Natural killer cell (primary cell): ENCODE measurements at regions not wholly inside any gene's neighbourhood (a gene's known extent, or its start where the extent isn't known, plus 50 kb on each side); places are given as distances from the start of the nearest gene placed in this dataset.

Experiments used
- ATAC-seq, 3 donors: fragments of 150-1000 bp in 2 of 3; fragments of 200-7000 bp in 1 of 3; cut with Tn5 transposase; 1 replicate in 1 of 3; 2 replicates in 2 of 3; pipeline ENCODE4 v1.10.0; 2021; ENCODE audit warnings: mild to moderate bottlenecking in 2 of 3, moderate library complexity in 2 of 3
- DNase-seq, 2 donors: peaks; one replicate each; pipeline versions ENCODE4 v3.0.0 to v3.0.0-alpha.2; 2013 to 2021; ENCODE audit warnings: mixed read lengths in 1 of 2
- H3K27ac ChIP-seq: one replicate; pipeline ENCODE4 v1.5.1; 2013; ENCODE audit warnings: mild to moderate bottlenecking, low read length
- H3K27me3 ChIP-seq: one replicate; pipeline ENCODE4 v1.6.1; 2013; ENCODE audit warnings: low read length; ENCODE audit not compliant: control insufficient read depth, insufficient read depth
- H3K36me3 ChIP-seq: one replicate; pipeline ENCODE4 v1.6.1; 2013; ENCODE audit warnings: low read length; ENCODE audit not compliant: control insufficient read depth, insufficient read depth
- H3K4me1 ChIP-seq: one replicate; pipeline ENCODE4 v1.6.1; 2013; ENCODE audit warnings: low read length; ENCODE audit not compliant: control insufficient read depth, insufficient read depth
- H3K4me3 ChIP-seq: one replicate; pipeline ENCODE4 v1.5.1; 2013; ENCODE audit warnings: low read length
- H3K9me3 ChIP-seq: one replicate; pipeline ENCODE4 v1.6.1; 2013; ENCODE audit warnings: low read length; ENCODE audit not compliant: control insufficient read depth, insufficient read depth
- H3K27ac Mint-ChIP-seq, 2 donors: one replicate each; pipeline ENCODE4 v1.8.0; 2022; ENCODE audit warnings: mild to moderate bottlenecking in 2 of 2, mixed read lengths in 2 of 2, moderate library complexity in 1 of 2
- H3K27me3 Mint-ChIP-seq, 2 donors: one replicate each; pipeline ENCODE4 v1.8.0; 2022; ENCODE audit warnings: low read depth in 2 of 2, mixed read lengths in 2 of 2
- H3K36me3 Mint-ChIP-seq: one replicate; pipeline ENCODE4 v1.8.0; 2022; ENCODE audit warnings: mixed read lengths
- H3K4me1 Mint-ChIP-seq, 2 donors: one replicate each; pipeline ENCODE4 v1.8.0; 2022; ENCODE audit warnings: mixed read lengths in 2 of 2
- H3K4me3 Mint-ChIP-seq: one replicate; pipeline ENCODE4 v1.8.0; 2022; ENCODE audit warnings: mild to moderate bottlenecking, moderate library complexity, mixed read lengths
- H3K9me3 Mint-ChIP-seq, 2 donors: one replicate each; pipeline ENCODE4 v1.8.0; 2022; ENCODE audit warnings: mixed read lengths in 2 of 2
- WGBS: methylation state at CpG from one replicate; pipeline ENCODE4 v1.1.7; 2013; ENCODE audit warnings: missing lambda C conversion rate; ENCODE audit not compliant: insufficient coverage; 5-methylcytosine and 5-hydroxymethylcytosine counted together
- intact Hi-C: fragments of 100-400 bp; cut with micrococcal nuclease; formaldehyde crosslinking; loops from one replicate; pipeline ENCODE4 v1.14.2; 2022
- TF ChIP-seq, protein P1 (sequence below): fragments of 200-600 bp; IDR thresholded peaks from one replicate; pipeline ENCODE4 v1.8.0; 2022; ENCODE audit warnings: antibody characterized with exemption

DNA sequence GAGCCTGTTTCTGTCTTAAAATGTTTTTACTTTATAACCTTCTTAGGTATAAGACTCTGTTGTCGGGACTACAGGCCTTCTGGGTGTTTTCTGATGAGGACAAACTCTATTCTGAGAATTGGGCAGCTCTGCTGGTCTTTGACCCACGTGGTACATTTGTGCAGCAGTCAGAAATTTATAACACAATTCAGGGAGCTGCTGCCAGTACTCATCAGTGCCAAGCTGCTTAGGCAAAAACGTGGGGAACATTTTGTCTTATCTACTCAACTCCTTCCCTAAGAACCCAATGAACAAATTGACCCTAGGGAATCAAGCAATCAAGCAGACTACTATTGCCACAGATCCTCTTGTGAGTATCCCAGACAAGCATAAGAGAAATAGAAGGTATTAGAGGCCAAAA is 180.7 kb upstream of the PDZRN3 start:
- Mint-ChIP-seq H3K27me3 (no peaks in the 10 kb centered on the region), H3K27ac (no peak overlapping the region), H3K4me1 (no peaks in the 10 kb centered on the region), H3K4me3 (no peak overlapping the region), H3K9me3 (peaks cover 8 to 11% of the 10 kb centered on the region in 2 donors), H3K36me3 (peaks cover 9% of the 10 kb centered on the region)
- ATAC-seq (no peak), DNase-seq (no peak)
- H3K27ac ChIP-seq = no peak overlapping the region
- H3K27me3 ChIP-seq = no peaks in the 10 kb centered on the region
- H3K4me1 ChIP-seq = no peaks in the 10 kb centered on the region
- 71% methylated on average over 3 of the region's 3 CpGs for WGBS
- intact Hi-C loops = no loop called here
- H3K9me3 ChIP-seq = peaks cover 6% of the 10 kb centered on the region
- H3K4me3 ChIP-seq = no peak overlapping the region
- no peaks in the 10 kb centered on the region for H3K36me3 ChIP-seq
- TF ChIP-seq, protein P1, sequence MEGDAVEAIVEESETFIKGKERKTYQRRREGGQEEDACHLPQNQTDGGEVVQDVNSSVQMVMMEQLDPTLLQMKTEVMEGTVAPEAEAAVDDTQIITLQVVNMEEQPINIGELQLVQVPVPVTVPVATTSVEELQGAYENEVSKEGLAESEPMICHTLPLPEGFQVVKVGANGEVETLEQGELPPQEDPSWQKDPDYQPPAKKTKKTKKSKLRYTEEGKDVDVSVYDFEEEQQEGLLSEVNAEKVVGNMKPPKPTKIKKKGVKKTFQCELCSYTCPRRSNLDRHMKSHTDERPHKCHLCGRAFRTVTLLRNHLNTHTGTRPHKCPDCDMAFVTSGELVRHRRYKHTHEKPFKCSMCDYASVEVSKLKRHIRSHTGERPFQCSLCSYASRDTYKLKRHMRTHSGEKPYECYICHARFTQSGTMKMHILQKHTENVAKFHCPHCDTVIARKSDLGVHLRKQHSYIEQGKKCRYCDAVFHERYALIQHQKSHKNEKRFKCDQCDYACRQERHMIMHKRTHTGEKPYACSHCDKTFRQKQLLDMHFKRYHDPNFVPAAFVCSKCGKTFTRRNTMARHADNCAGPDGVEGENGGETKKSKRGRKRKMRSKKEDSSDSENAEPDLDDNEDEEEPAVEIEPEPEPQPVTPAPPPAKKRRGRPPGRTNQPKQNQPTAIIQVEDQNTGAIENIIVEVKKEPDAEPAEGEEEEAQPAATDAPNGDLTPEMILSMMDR = no peak

- H3K27ac Mint-ChIP-seq = no peak overlapping the region
- DNase-seq (no peak), ATAC-seq (no peak)
- TF ChIP-seq, protein P1 = no peak
- no peak overlapping the region for H3K4me3 Mint-ChIP-seq
- Histone ChIP-seq H3K27me3 (no peaks in the 10 kb centered on the region), H3K4me3 (no peak overlapping the region), H3K27ac (no peak overlapping the region), H3K4me1 (no peaks in the 10 kb centered on the region), H3K36me3 (no peaks in the 10 kb centered on the region), H3K9me3 (peaks cover 6% of the 10 kb centered on the region)
- intact Hi-C loops = no loop called here
- peaks cover 9% of the 10 kb centered on the region for H3K36me3 Mint-ChIP-seq
- peaks cover 5 to 8% of the 10 kb centered on the region in 2 donors for H3K9me3 Mint-ChIP-seq
- 100% methylated on average over 2 of the region's 6 CpGs for WGBS
- no peaks in the 10 kb centered on the region for H3K4me1 Mint-ChIP-seq
- no peaks in the 10 kb centered on the region for H3K27me3 Mint-ChIP-seq
These were observed 179.5 kb upstream of the PDZRN3 start for GRCh38 chr3:73804204-73804603.

DNA sequence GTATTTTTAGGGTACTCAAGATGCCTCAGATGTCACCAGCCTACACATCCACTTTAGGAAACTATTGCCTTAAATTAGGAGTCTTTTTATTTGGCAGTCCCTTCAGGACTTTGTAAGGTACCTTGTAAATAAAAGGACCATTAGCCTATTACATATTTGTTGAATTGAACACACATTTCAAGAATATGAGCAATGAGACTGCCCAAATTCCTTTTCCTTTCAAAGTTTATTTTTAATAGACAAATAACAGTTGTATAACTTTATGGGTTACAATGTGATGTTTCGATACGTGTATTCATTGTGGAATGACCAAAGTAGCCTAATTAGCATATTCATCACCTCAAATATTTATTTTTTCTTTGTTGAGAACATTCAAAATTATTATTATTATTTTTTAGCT is 176.7 kb upstream of the PDZRN3 start:
- Mint-ChIP-seq H3K4me1 (no peaks in the 10 kb centered on the region), H3K4me3 (no peak overlapping the region), H3K27ac (no peak overlapping the region), H3K36me3 (peaks cover 9% of the 10 kb centered on the region), H3K27me3 (no peaks in the 10 kb centered on the region), H3K9me3 (peaks cover 1 to 10% of the 10 kb centered on the region in 2 donors)
- DNase-seq = no peak
- Histone ChIP-seq H3K27ac (no peak overlapping the region), H3K36me3 (no peaks in the 10 kb centered on the region), H3K9me3 (peaks cover 6% of the 10 kb centered on the region), H3K27me3 (no peaks in the 10 kb centered on the region), H3K4me3 (no peak overlapping the region), H3K4me1 (no peaks in the 10 kb centered on the region)
- TF ChIP-seq, protein P1 = no peak
- intact Hi-C loops = no loop called here
- no peak for ATAC-seq
- WGBS = no CpG with 5 or more reads among the region's 2 CpGs

GRCh38 chr3:73797311-73797710 is 172.6 kb upstream of the PDZRN3 start:
- H3K27ac ChIP-seq = no peak overlapping the region
- Mint-ChIP-seq H3K27me3 (no peaks in the 10 kb centered on the region), H3K27ac (no peak overlapping the region), H3K4me1 (no peaks in the 10 kb centered on the region), H3K9me3 (peaks cover 6 to 14% of the 10 kb centered on the region in 2 donors), H3K36me3 (peaks cover 3% of the 10 kb centered on the region), H3K4me3 (no peak overlapping the region)
- DNase-seq (no peak), ATAC-seq (no peak)
- H3K36me3 ChIP-seq = no peaks in the 10 kb centered on the region
- H3K4me3 ChIP-seq = no peak overlapping the region
- intact Hi-C loops = no loop called here
- TF ChIP-seq, protein P1 = no peak
- H3K27me3 ChIP-seq = no peaks in the 10 kb centered on the region
- no peaks in the 10 kb centered on the region for H3K4me1 ChIP-seq
- no CpG with 5 or more reads among the region's 1 CpG for WGBS
- H3K9me3 ChIP-seq = no peaks in the 10 kb centered on the region
